CD14-positive monocyte (primary cell): ENCODE measurements at regions not wholly inside any gene's neighbourhood (a gene's known extent, or its start where the extent isn't known, plus 50 kb on each side); places are given as distances from the start of the nearest gene placed in this dataset.

Experiments used
- DNase-seq, 3 donors: peaks; one replicate each; pipeline ENCODE4 v3.0.0-alpha.2; 2011 to 2022
- H2AFZ ChIP-seq: 2 replicates; pipeline ENCODE4 v1.6.0; 2012; ENCODE audit warnings: mild to moderate bottlenecking, low read depth, low read length, inconsistent platforms; ENCODE audit not compliant: insufficient read depth, poor library complexity, severe bottlenecking
- H3K27ac ChIP-seq, 2 donors: 1 replicate in 1 of 2; 2 replicates in 1 of 2; pipeline ENCODE4 v1.5.1; 2012 to 2013; ENCODE audit warnings: low read length in 2 of 2, control low read depth in 1 of 2, inconsistent platforms in 1 of 2, low read depth in 1 of 2, mild to moderate bottlenecking in 1 of 2
- H3K27me3 ChIP-seq, 2 donors: one replicate each; pipeline versions ENCODE4 v1.6.0 to v1.6.1; 2011 to 2013; ENCODE audit warnings: low read length in 2 of 2; ENCODE audit not compliant: control insufficient read depth in 2 of 2, insufficient read depth in 2 of 2
- H3K36me3 ChIP-seq, 2 donors: replicated peaks in 1 of 2; 1 replicate in 1 of 2; 2 replicates in 1 of 2; pipeline versions ENCODE4 v1.5.1 to v1.6.1; 2012 to 2013; ENCODE audit warnings: low read length in 2 of 2, control low read depth in 1 of 2, inconsistent platforms in 1 of 2, mild to moderate bottlenecking in 1 of 2; ENCODE audit not compliant: insufficient read depth in 2 of 2, control insufficient read depth in 1 of 2
- H3K4me1 ChIP-seq, 2 donors: 1 replicate in 1 of 2; 2 replicates in 1 of 2; pipeline versions ENCODE4 v1.5.1 to v1.6.1; 2012 to 2013; ENCODE audit warnings: low read length in 2 of 2, control low read depth in 1 of 2, inconsistent platforms in 1 of 2, mild to moderate bottlenecking in 1 of 2, moderate library complexity in 1 of 2; ENCODE audit not compliant: insufficient read depth in 2 of 2, control insufficient read depth in 1 of 2
- H3K4me2 ChIP-seq: replicated peaks from 2 replicates; pipeline ENCODE3; 2012; ENCODE audit warnings: low read length, moderate library complexity, mild to moderate bottlenecking; ENCODE audit not compliant: poor library complexity, severe bottlenecking; ENCODE audit errors: extremely low read depth
- H3K4me3 ChIP-seq, 3 experiments: fragments of 200-600 bp in 1 of 3; sonication (generic) in 1 of 3; replicated peaks in 1 of 3; 1 replicate in 2 of 3; 2 replicates in 1 of 3; pipeline ENCODE4 v1.5.1; 2011 to 2013; ENCODE audit warnings: low read length in 3 of 3, mild to moderate bottlenecking in 3 of 3, control low read depth in 2 of 3, low read depth in 2 of 3, inconsistent platforms in 1 of 3, moderate library complexity in 1 of 3
- H3K79me2 ChIP-seq: 2 replicates; pipeline ENCODE4 v1.6.0; 2012; ENCODE audit warnings: mild to moderate bottlenecking, control low read depth, inconsistent platforms, low read length, moderate library complexity; ENCODE audit not compliant: insufficient read depth
- H3K9ac ChIP-seq: 2 replicates; pipeline ENCODE4 v1.6.0; 2017; ENCODE audit warnings: low read length, mild to moderate bottlenecking; ENCODE audit not compliant: insufficient read depth, poor library complexity, severe bottlenecking
- H3K9me3 ChIP-seq, 2 donors: replicated peaks in 1 of 2; 1 replicate in 1 of 2; 2 replicates in 1 of 2; pipeline versions ENCODE4 v1.5.1 to v1.6.1; 2012 to 2013; ENCODE audit warnings: low read length in 2 of 2, control low read depth in 1 of 2; ENCODE audit not compliant: control insufficient read depth in 1 of 2, insufficient read depth in 1 of 2
- H4K20me1 ChIP-seq: 2 replicates; pipeline ENCODE4 v1.6.0; 2012; ENCODE audit warnings: mild to moderate bottlenecking, low read length, control low read depth, moderate library complexity; ENCODE audit not compliant: insufficient read depth
- H3K27ac Mint-ChIP-seq, 7 donors: one replicate each; pipeline ENCODE4 v1.8.0; 2020; ENCODE audit warnings: mild to moderate bottlenecking in 7 of 7, mixed read lengths in 7 of 7, moderate library complexity in 6 of 7, inconsistent platforms in 2 of 7
- H3K27me3 Mint-ChIP-seq, 3 donors: one replicate each; pipeline ENCODE4 v1.8.0; 2021 to 2022; ENCODE audit warnings: low read depth in 3 of 3, mild to moderate bottlenecking in 3 of 3, mixed read lengths in 3 of 3, moderate library complexity in 3 of 3, inconsistent platforms in 1 of 3
- H3K36me3 Mint-ChIP-seq, 2 donors: one replicate each; pipeline ENCODE4 v1.8.0; 2020; ENCODE audit warnings: mixed read lengths in 2 of 2, inconsistent platforms in 1 of 2, mild to moderate bottlenecking in 1 of 2
- H3K4me1 Mint-ChIP-seq: one replicate; pipeline ENCODE4 v1.8.0; 2020; ENCODE audit warnings: mild to moderate bottlenecking, mixed read lengths
- H3K4me3 Mint-ChIP-seq, 2 donors: one replicate each; pipeline ENCODE4 v1.8.0; 2020; ENCODE audit warnings: mild to moderate bottlenecking in 2 of 2, mixed read lengths in 2 of 2, moderate library complexity in 1 of 2
- H3K9me3 Mint-ChIP-seq, 7 donors: one replicate each; pipeline ENCODE4 v1.8.0; 2020 to 2022; ENCODE audit warnings: mixed read lengths in 7 of 7, mild to moderate bottlenecking in 6 of 7, moderate library complexity in 6 of 7, inconsistent platforms in 2 of 7
- CTCF ChIP-seq: fragments of 200-600 bp; IDR thresholded peaks from one replicate; pipeline ENCODE4 v1.8.0; 2022; ENCODE audit warnings: antibody characterized with exemption, mild to moderate bottlenecking
- WGBS: methylation state at CpG from one replicate; pipeline ENCODE4 v1.1.5; 2013; ENCODE audit warnings: missing lambda C conversion rate; ENCODE audit not compliant: insufficient coverage; 5-methylcytosine and 5-hydroxymethylcytosine counted together
- intact Hi-C, 2 donors: fragments of 100-400 bp; cut with micrococcal nuclease; formaldehyde crosslinking; loops; one replicate each; pipeline versions ENCODE4 v1.15.0 to v1.15.1; 2023

GRCh38 chr5:114054594-114054993 is 307.3 kb upstream of the KCNN2 start:
- Histone ChIP-seq H3K27ac (no peak overlapping the region), H3K4me3 (no peak overlapping the region), H3K4me1 (no peaks in the 10 kb centered on the region), H3K9me3 (peaks cover 0 to 19% of the 10 kb centered on the region in 2 donors), H3K79me2 (no peaks in the 10 kb centered on the region), H3K4me2 (no peak overlapping the region), H3K36me3 (no peaks in the 10 kb centered on the region), H3K9ac (no peak overlapping the region), H2AFZ (no peak overlapping the region), H4K20me1 (no peaks in the 10 kb centered on the region), H3K27me3 (peaks cover 30 to 41% of the 10 kb centered on the region in 2 donors)
- Mint-ChIP-seq H3K4me1 (no peaks in the 10 kb centered on the region), H3K9me3 (peaks cover 0 to 14% (median 5%) of the 10 kb centered on the region in 7 donors), H3K27ac (no peak overlapping the region), H3K27me3 (peaks cover 36 to 38% (median 36%) of the 10 kb centered on the region in 3 donors), H3K4me3 (peak overlapping the region in 1 of 2 donors; percentile 66), H3K36me3 (no peaks in the 10 kb centered on the region)
- intact Hi-C loops: no loop called here
- WGBS: 100% methylated on average over 1 of the region's 3 CpGs
- TF ChIP-seq CTCF: no peak
- DNase-seq: no peak

GRCh38 chr5:114055318-114056184 is 306.3 kb upstream of the KCNN2 start:
- no peak overlapping the region for H3K27ac Mint-ChIP-seq
- peak overlapping the region in 1 of 2 donors; percentile 74 for H3K4me3 Mint-ChIP-seq
- H3K27me3 ChIP-seq: peaks cover 30 to 41% of the 10 kb centered on the region in 2 donors

More at GRCh38 chr5:114055318-114056184, 306.3 kb upstream of the KCNN2 start:
- Mint-ChIP-seq H3K27me3 (peaks cover 36 to 38% (median 36%) of the 10 kb centered on the region in 3 donors), H3K4me1 (no peaks in the 10 kb centered on the region), H3K9me3 (peaks cover 0 to 14% (median 5%) of the 10 kb centered on the region in 7 donors), H3K36me3 (no peaks in the 10 kb centered on the region)
- TF ChIP-seq CTCF: no peak
- H3K4me1 ChIP-seq: no peaks in the 10 kb centered on the region
- DNase-seq: no peak
- H4K20me1 ChIP-seq: no peaks in the 10 kb centered on the region
- peaks cover 0 to 19% of the 10 kb centered on the region in 2 donors for H3K9me3 ChIP-seq
- no peaks in the 10 kb centered on the region for H3K36me3 ChIP-seq
- 2% methylated on average over 54 of the region's 60 CpGs for WGBS
- H3K9ac ChIP-seq: no peak overlapping the region
- H3K4me3 ChIP-seq: no peak overlapping the region
- H3K27ac ChIP-seq: no peak overlapping the region
- no peak overlapping the region for H3K4me2 ChIP-seq
- intact Hi-C loops: no loop called here
- no peaks in the 10 kb centered on the region for H3K79me2 ChIP-seq
- H2AFZ ChIP-seq: no peak overlapping the region
